ENCODE measurements at regions not wholly inside any gene's neighbourhood (a gene's known extent, or its start where the extent isn't known, plus 50 kb on each side); places are given as distances from the start of the nearest gene placed in this dataset.
"Not testable (repeated sequence)": the region's sequence is repeated elsewhere in the genome, so short reads cannot be mapped to it uniquely, and the experiment has no call there.

DNA sequence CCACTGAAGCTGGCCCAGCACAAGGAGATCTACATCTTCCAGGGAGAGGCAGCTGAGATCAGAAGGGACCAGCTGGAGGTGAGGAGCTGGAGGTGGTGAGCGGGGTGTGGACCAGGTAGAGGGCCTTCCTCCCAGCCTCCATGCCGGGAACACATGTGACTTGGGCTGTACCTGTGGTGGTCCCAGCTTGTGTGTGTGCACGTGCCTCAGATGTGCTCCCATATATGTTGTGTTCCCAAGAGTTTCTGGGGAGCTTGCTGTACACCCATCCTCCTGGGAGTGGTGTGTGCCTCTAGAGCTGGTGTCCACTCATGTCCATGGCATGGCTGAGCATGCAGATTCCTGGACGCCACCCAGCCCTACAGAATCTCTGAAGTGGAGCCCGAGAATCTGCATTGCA lies 183.7 kb upstream of the AKAP13 start:
- not testable (repeated sequence) for H3K36me3 Mint-ChIP-seq; ATAC-seq; H3K9me3 Mint-ChIP-seq; H3K27ac Mint-ChIP-seq; DNase-seq (ENCODE audit: low spot score in 2 of 2)

DNA sequence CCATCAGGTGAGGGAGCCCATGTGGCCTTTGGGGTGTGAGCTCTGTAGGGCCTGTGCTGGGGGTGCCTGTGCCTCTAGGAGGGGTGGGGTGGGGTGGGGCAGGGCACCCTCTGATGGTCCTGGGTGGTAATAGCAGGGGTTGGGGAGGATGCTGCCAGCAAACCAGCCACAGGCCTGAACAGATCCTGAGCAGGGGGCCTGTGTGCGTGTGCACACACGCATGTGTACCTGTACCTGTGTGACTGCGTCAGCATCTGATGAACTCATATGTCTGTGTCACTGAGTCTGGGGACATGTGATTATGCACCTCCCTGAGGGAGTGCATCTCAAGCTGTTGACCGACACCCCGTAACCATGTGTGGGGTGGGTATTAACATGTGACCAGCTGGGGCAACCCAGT lies 182.8 kb upstream of the AKAP13 start:
- DNase-seq (ENCODE audit: low spot score in 2 of 2); H3K9me3 Mint-ChIP-seq; H3K27ac Mint-ChIP-seq; H3K36me3 Mint-ChIP-seq: not testable (repeated sequence)
- peak in 1 of 2 donors; percentile 24 for ATAC-seq

DNA sequence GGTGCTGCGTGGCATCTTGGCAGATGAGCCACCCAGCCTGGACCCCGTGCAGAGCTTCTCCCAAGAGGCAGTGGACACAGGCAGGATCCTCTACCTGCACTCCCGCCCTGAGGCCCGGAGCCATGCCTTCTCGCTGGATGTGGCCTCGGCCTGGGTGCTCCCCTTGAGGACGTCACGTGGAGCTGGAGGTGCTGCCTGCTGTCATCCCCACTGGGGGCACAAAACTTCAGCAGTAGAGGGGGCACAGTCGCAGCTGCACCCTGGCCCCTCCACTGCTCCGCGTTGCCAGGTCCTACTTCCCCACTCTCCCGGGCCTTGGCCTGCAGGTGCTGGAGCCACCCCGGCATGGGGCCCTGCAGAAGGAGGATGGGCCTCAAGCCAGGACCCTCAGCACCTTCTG lies 182.0 kb upstream of the AKAP13 start:
- ATAC-seq; DNase-seq (ENCODE audit: low spot score in 2 of 2); H3K9me3 Mint-ChIP-seq; H3K27ac Mint-ChIP-seq; H3K36me3 Mint-ChIP-seq: not testable (repeated sequence)

DNA sequence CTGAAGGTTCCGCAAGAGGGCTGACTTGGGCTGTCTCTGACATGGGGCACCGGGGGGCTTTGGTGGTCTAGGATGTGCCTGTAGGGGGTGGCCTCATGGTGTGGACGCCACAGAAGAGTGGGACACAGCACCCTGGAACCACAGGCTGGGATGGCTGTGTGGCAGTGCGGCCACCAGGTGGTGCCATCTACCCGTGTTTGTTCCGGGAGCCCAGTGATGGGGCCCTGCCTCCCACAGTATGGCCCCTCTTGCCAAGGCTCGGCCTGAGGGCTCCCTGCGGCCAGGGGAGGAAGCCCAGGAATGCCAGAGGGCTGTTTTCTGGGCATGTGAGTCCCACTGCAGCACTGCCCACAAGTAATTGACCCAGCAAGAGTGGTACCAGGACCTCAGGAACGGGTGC lies 180.2 kb upstream of the AKAP13 start:
- H3K9me3 Mint-ChIP-seq; H3K27ac Mint-ChIP-seq; DNase-seq (ENCODE audit: low spot score in 2 of 2); H3K36me3 Mint-ChIP-seq: not testable (repeated sequence)
- peak; percentile 86 to 98 for ATAC-seq

DNA sequence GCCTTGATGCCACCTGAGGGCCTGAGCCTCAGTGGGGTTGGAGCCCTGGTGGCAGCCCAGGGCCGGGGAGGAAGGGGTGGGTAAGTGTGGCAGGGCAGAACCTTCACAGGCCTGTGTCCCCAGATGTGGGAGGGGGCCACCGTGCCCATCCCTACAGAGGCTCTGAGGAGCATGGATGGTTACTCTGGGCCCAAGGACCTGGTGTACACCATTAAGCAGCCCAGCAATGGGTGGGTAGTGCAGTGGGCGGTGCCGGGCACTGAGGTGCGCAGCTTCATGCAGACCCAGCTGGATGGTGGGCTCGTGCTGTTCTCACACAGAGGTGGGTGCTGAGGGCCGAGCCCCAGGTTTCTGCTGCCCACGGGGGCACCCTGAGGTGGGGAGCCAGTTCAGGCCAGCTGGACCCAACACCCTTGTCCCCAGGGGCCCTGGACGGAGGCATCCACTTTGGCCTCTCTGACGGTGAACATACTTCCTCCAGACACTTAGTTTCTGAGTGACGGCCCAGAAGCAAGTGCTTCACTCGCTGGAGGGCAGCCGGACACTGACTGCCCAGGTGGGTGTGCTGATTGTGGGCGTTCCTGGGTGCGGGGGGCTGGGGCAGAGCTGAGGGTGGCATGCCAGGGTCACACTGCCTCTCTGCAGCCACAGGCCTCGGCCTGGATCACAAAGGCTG lies 179.1 kb upstream of the AKAP13 start:
- not testable (repeated sequence) for H3K36me3 Mint-ChIP-seq; DNase-seq (ENCODE audit: low spot score in 2 of 2); H3K9me3 Mint-ChIP-seq; H3K27ac Mint-ChIP-seq; ATAC-seq

DNA sequence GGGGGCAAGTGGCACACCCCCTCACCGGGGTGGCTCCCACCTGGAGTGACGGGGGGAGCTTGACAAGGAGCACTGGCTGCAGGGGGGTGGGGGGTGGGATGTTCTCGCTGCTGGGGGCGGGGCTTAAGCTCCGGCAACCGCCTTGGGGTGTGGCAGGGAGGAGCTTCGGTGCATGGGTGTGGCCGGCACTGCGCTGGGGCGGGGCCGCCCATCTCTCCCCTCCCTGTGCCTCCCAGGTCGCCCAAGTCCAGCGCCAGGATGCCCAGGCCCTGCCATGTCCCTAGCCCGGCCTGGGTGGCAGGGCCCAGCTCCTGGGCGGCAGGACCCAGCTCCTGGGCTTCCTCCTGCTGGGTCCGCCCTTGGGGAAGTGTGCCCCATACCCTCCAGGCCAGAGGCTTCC lies 175.9 kb upstream of the AKAP13 start:
- H3K36me3 Mint-ChIP-seq; H3K27ac Mint-ChIP-seq; DNase-seq (ENCODE audit: low spot score in 2 of 2); H3K9me3 Mint-ChIP-seq; ATAC-seq: not testable (repeated sequence)

DNA sequence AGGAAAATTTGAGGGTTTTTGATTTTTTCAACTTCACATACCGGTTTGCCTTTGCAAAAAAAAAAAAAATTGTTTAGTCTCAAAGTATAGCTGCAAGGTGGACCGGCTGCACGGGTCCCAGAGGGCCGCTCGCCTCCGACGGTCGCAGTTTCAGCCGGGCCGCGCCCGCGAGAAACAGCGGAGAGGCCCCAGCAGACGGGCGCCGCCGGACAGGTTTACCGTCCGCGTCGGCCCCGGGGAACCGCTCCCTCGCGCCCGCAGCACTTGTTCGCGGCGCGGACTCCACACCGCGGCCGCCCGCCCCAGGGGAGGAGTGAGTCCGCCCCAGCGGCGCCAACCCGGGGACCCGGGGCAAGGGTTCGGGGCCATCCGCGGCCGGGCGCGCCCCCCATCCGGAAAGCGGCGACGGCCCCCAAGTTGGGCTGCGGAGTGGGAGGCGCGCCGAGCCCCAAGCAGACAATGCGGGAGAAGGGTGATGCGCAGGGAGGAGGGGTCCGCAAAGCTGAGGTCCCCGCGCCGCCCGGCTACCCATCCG lies 146.5 kb upstream of the AKAP13 start:
- ATAC-seq; DNase-seq (ENCODE audit: low spot score in 2 of 2); H3K9me3 Mint-ChIP-seq; H3K27ac Mint-ChIP-seq; H3K36me3 Mint-ChIP-seq: not testable (repeated sequence)

DNA sequence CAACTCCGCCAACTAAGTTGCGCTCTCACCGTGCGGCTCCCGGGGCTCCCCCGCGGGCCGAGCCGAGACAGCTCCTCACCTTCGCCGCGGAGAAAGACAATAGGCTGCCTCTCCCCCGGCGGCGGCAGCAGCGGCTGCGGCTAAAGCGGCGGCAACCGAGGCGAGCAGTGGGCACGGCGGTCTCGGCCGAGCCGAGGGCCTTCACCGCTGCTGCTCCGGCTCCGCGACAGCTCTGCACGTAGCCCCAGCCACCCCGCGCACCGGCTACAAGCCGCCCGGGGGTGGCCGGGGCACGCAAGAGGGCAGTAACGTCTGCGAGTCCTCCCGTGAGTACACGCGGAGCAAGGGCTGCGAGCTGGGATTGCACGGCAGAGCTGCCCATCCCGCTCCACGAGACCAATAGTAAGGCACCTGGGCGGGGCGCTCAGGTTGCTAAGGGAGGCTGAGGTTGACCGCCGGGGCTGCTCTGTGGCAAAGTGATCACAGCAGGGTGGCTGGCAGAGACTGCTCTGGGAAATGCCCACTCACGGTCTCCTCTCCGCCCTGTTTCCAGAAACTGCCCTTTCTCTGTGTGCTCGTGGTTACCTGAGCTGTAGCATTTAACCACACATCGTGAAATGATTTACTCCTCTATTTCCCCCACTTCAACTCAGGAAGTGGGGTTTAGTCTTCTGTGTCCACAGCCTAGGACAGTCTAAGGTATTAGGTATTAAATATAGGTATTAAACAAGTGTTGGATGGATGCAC lies 145.8 kb upstream of the AKAP13 start:
- H3K27ac Mint-ChIP-seq; H3K36me3 Mint-ChIP-seq; DNase-seq (ENCODE audit: low spot score in 2 of 2); H3K9me3 Mint-ChIP-seq; ATAC-seq: not testable (repeated sequence)

DNA sequence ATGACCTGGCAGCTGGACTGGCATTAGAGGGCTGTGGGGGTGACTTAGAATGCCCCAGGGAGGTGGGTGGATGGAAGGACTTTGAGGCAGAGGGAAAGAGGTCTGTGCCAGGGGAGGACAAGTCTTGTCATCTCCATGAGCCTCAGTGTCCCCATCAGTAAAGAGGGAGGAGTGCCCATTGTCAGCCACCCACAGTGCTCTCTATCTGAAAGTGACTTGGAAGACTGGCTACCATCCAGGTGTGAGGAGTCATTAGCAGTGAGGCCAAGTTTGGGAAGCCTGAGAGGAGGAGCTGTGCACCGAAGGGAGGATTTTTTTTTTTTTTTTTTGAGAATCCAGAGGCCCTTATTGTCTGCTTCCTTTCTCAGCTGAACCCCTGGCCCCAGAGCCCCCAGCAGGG lies 136.3 kb upstream of the AKAP13 start:
- not testable (repeated sequence) for H3K27ac Mint-ChIP-seq; ATAC-seq; H3K9me3 Mint-ChIP-seq; H3K36me3 Mint-ChIP-seq; DNase-seq (ENCODE audit: low spot score in 2 of 2)

DNA sequence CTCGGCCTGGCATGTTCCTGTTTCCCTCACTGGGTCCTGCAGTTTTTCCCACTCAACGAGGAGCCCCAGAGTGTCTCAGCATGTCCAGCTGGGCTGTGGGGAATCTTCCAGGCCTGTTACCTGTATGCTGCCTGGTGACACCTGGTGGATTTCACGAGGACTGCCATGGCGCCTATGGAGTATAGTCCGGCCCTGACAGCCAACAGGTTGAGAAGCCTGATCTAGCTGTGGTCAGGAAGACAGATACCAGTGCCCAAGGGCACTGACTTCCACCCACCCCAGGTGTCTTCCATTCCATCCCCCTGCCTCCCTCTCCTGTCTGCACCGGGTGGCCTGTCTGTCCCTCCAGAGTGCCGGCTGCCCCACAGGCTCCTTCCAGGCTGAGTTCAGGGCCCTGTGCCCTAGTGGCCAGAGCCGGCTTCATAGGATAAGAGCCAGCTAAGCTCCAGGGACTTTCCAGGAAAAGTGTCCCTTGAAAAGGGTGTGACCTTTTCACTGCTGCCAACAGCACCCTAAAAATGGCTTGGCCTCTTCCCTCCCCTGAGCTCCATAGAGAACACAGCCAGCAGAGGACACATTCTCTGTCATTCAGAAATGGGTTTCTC lies 129.4 kb upstream of the AKAP13 start:
- H3K9me3 Mint-ChIP-seq; H3K36me3 Mint-ChIP-seq; ATAC-seq; DNase-seq (ENCODE audit: low spot score in 2 of 2): not testable (repeated sequence)
- peak overlapping the region; percentile 2 to 23 for H3K27ac Mint-ChIP-seq

DNA sequence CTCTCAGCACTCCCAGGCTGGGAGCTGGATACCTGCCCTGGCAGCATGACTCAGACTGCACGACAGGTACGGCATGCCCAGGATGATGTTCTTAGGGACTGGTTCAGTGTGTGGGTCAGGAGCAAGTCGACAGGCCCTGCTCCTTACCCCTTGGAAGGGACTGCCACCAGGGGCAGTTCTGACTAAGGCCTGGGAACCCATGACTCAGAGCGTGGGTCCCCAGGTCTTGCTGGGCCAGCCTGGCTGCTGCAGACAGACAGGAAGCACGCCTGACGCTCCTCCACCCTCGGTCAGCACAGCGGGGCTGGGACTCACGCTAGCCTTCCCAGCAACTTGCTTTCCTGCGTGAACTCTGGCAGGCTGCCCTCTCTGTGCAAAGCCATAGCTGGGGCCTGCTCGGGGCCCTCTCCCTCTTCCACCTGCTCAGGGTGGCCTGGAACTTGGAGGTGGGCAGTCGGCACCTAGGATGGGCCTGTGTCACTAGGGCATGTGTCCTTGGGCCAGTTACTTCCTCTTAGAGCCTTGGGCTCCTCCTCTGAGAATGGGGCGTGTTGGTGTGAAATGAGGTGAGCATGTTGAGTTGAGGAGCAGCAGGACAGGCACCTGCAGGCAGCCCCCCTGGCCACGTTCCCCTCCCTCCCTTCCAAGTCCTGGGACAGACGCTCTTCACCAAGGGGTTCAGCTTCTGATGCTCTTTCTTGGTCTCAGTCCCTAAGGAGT lies 127.0 kb upstream of the AKAP13 start:
- DNase-seq (ENCODE audit: low spot score in 2 of 2); H3K36me3 Mint-ChIP-seq; H3K27ac Mint-ChIP-seq; H3K9me3 Mint-ChIP-seq: not testable (repeated sequence)
- ATAC-seq = peak; percentile 30 to 63

DNA sequence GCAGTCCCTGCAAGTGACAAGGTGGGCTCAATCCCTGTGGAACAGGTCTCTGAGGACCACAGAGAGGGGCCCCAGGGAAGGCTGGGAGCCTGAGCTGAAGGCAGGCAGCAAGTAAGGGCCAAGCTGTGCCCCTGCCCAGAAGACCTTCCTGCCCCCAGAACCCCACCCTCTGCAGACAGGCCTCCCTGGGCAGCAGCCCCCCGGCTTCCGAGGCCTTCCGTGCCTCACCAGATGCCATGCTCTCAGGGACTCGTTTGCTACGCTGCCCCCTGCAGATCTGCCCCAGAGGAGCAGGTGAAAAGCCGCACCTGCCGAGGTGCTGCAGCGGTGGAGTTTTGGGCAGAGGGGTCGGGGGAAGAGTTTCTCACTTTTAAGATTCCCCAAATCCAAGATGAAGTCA lies 125.4 kb upstream of the AKAP13 start:
- not testable (repeated sequence) for DNase-seq (ENCODE audit: low spot score in 2 of 2); H3K27ac Mint-ChIP-seq; ATAC-seq; H3K36me3 Mint-ChIP-seq; H3K9me3 Mint-ChIP-seq

DNA sequence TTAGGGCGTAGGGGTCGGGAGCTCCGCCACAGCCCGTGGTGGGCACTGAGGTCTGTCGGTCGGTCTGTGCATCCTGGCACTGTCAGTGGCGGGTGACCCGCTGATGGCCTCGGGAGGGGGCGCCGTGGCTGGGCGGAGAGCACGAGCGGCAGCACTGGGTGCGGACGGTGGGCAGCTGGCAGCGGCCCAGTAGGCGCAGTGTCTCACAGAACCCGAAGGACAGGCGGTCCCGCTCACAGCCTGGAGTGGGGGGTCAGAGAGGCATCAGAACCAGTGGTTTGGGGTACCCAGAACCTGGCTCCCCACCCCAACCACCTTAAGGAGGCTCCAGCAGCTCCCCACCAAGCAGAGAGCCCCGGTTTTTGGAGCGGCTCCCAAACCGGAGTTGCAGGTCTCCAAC lies 124.9 kb upstream of the AKAP13 start:
- not testable (repeated sequence) for H3K9me3 Mint-ChIP-seq; DNase-seq (ENCODE audit: low spot score in 2 of 2); H3K27ac Mint-ChIP-seq; ATAC-seq; H3K36me3 Mint-ChIP-seq

DNA sequence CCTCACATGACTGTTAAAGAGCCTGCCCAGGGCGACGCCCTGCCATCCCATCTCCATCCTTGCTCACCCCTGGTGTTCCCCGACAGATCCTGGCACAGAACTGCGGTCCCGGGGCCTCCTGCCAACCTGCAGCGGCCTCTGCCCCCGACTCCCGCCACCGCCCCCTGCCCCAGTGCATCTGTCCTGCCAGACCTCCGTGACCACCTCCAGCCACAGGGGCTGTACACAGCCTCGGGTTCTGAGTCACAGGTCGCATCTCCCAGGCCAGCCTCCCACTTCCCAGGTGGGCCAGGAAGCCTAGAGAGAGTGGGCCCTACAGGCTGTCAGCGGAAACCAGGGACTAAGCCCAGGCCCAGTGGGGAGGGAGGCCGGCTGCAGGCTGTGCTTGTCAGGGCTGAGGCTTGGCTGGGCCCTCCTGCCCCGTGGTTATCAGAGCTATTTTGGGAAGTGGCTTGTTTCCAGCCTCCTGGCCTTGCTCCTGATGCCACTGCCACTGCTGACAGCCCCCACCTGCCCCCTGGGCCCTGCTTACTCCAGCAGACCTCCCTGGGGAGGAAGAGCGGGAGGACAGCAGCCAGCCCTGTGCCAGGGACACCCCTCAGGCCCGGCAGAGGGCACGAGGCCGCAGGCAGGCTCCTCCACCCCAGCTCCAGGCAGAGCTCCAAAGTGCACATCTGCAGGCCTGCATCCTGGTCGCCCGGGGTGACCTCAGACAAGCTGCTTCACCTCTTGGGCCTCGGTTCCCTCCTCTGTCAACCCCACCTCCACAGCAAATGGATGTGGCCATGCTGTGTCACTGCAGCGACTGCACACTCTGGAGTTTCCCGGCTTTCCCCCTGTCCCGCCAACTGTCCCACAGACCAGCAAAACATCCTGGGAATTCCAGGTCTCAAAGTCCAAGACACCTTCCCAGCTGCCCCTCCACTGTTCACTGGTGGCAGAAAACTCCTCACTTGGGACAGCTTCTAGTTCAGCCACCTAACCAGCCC lies 124.1 kb upstream of the AKAP13 start:
- DNase-seq (ENCODE audit: low spot score in 2 of 2); H3K36me3 Mint-ChIP-seq; H3K9me3 Mint-ChIP-seq; H3K27ac Mint-ChIP-seq; ATAC-seq: not testable (repeated sequence)

DNA sequence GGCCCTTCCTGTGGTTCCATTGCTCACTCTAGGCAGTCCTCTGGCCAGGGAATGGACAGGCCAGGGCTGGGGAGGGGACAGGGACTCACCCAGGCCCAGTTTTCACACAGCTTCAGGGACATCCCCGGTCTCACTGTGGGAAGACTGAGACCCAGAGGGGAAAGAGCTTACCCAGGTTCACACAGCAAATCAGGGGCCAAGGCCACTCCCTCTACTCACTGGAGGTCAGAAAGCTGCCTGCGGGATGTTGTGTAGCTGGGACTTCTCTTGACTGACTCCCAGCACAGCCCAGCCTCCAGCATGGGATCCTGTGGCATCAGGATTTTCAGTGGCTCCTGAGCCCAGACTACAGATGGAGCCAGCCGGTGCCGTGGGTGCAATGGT lies 122.3 kb upstream of the AKAP13 start:
- H3K9me3 Mint-ChIP-seq = not testable (repeated sequence)

More for the DNA sequence above, 122.3 kb upstream of the AKAP13 start:
- not testable (repeated sequence) for DNase-seq (ENCODE audit: low spot score in 2 of 2); H3K27ac Mint-ChIP-seq; H3K36me3 Mint-ChIP-seq
- peak in 1 of 2 donors; percentile 27 for ATAC-seq
